ENCODE measurements at regions not wholly inside any gene's neighbourhood (a gene's known extent, or its start where the extent isn't known, plus 50 kb on each side); places are given as distances from the start of the nearest gene placed in this dataset.

DNA sequence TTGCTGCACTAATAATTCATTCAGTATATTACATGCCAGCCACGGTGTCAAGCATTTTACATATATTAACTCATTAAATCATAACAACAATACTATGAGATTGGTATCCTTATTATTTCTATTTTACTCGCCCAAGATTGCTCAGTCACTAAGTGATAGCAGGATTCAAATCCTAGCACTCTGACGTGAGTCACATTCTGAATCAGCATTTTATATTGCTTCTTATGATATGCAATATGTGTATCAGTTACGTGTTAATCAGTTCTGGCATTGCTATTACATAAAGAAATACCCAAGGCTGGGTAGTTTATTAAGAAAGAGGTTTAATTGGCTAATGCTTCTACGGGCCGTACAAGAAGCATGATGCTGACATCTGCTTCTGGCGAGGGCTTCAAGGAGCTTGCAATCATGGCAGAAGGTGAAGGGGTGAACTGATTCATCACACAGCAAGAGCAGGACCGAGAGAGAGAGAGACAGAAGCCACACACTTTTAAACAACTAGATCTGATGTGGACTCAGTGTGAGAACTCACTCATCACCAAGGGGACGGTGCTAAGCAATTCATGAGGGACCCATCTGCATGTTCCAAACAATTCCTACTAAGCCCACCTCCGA lies 166.5 kb upstream of the TMCO5A start:
- DNase-seq (ENCODE audit: low read depth), result no peak

GRCh38 chr15:37771465-37771864 lies 163.0 kb upstream of the TMCO5A start:
- H3K36me3 ChIP-seq (ENCODE audit: control insufficient read depth, insufficient read depth, low read length), result no peaks in the 10 kb centered on the region
- no peak for DNase-seq (ENCODE audit: low read depth)
- H3K4me3 ChIP-seq (ENCODE audit: low read depth, low read length), result no peak overlapping the region
- TF ChIP-seq, protein P1, sequence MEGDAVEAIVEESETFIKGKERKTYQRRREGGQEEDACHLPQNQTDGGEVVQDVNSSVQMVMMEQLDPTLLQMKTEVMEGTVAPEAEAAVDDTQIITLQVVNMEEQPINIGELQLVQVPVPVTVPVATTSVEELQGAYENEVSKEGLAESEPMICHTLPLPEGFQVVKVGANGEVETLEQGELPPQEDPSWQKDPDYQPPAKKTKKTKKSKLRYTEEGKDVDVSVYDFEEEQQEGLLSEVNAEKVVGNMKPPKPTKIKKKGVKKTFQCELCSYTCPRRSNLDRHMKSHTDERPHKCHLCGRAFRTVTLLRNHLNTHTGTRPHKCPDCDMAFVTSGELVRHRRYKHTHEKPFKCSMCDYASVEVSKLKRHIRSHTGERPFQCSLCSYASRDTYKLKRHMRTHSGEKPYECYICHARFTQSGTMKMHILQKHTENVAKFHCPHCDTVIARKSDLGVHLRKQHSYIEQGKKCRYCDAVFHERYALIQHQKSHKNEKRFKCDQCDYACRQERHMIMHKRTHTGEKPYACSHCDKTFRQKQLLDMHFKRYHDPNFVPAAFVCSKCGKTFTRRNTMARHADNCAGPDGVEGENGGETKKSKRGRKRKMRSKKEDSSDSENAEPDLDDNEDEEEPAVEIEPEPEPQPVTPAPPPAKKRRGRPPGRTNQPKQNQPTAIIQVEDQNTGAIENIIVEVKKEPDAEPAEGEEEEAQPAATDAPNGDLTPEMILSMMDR (IDR thresholded peaks at IDR 0.05; ENCODE audit: insufficient read depth, low read length, poor library complexity, severe bottlenecking), result no peak
- H3K27me3 ChIP-seq (ENCODE audit: control insufficient read depth, insufficient read depth, low read length), result no peaks in the 10 kb centered on the region

More for the DNA sequence above, 166.5 kb upstream of the TMCO5A start:
- no peak overlapping the region for H3K4me3 ChIP-seq (ENCODE audit: low read depth, low read length)
- H3K36me3 ChIP-seq (ENCODE audit: control insufficient read depth, insufficient read depth, low read length), result no peaks in the 10 kb centered on the region
- TF ChIP-seq, protein P1 (IDR thresholded peaks at IDR 0.05; ENCODE audit: insufficient read depth, low read length, poor library complexity, severe bottlenecking), result no peak
- H3K27me3 ChIP-seq (ENCODE audit: control insufficient read depth, insufficient read depth, low read length), result no peaks in the 10 kb centered on the region

- DNase-seq (ENCODE audit: low read depth), result no peak
- TF ChIP-seq, protein P1 (IDR thresholded peaks at IDR 0.05; ENCODE audit: insufficient read depth, low read length, poor library complexity, severe bottlenecking), result no peak
- Histone ChIP-seq H3K36me3 (ENCODE audit: control insufficient read depth, insufficient read depth, low read length) (no peaks in the 10 kb centered on the region), H3K27me3 (ENCODE audit: control insufficient read depth, insufficient read depth, low read length) (no peaks in the 10 kb centered on the region), H3K4me3 (ENCODE audit: low read depth, low read length) (no peak overlapping the region)
Measured at GRCh38 chr15:37773111-37773860, 161.2 kb upstream of the TMCO5A start.

GRCh38 chr15:37774961-37775360 lies 159.5 kb upstream of the TMCO5A start:
- no peak overlapping the region for H3K4me3 ChIP-seq (ENCODE audit: low read depth, low read length)
- TF ChIP-seq, protein P1 (IDR thresholded peaks at IDR 0.05; ENCODE audit: insufficient read depth, low read length, poor library complexity, severe bottlenecking), result no peak
- no peak for DNase-seq (ENCODE audit: low read depth)
- no peaks in the 10 kb centered on the region for H3K36me3 ChIP-seq (ENCODE audit: control insufficient read depth, insufficient read depth, low read length)
- H3K27me3 ChIP-seq (ENCODE audit: control insufficient read depth, insufficient read depth, low read length), result no peaks in the 10 kb centered on the region

DNA sequence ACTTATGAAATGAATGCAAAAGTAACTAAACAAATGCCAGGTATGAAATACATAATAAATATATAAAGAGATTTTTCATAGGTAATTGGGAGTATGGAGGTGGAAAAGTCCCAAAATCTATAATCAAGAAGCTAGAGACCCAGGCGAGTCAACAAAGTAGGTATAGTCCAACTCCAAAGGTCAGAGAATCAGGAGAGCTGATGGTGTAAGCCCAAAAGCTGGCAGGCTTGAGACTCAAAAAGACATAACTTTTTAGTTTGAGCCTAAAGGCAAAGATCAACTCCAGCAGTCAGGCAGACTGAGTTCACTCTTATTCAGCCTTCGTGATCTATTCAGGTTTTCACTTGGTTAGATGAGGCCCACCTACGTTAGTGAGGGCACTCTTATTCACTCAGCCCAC lies 157.4 kb upstream of the TMCO5A start:
- DNase-seq (ENCODE audit: low read depth), result no peak
- Histone ChIP-seq H3K36me3 (ENCODE audit: control insufficient read depth, insufficient read depth, low read length) (no peaks in the 10 kb centered on the region), H3K4me3 (ENCODE audit: low read depth, low read length) (no peak overlapping the region), H3K27me3 (ENCODE audit: control insufficient read depth, insufficient read depth, low read length) (no peaks in the 10 kb centered on the region)
- TF ChIP-seq, protein P1 (IDR thresholded peaks at IDR 0.05; ENCODE audit: insufficient read depth, low read length, poor library complexity, severe bottlenecking), result no peak

Measured in kidney epithelial cell (primary cell).